HG03432 (cell line): ENCODE measurements at regions not wholly inside any gene's neighbourhood (a gene's known extent, or its start where the extent isn't known, plus 50 kb on each side); places are given as distances from the start of the nearest gene placed in this dataset.

ENCODE experiments used
- ATAC-seq: cut with Tn5 transposase; IDR thresholded peaks from one replicate; pipeline ENCODE4 v1.9.1; 2021; ENCODE audit warnings: mild to moderate bottlenecking, moderate library complexity; ENCODE audit not compliant: unreplicated experiment

DNA sequence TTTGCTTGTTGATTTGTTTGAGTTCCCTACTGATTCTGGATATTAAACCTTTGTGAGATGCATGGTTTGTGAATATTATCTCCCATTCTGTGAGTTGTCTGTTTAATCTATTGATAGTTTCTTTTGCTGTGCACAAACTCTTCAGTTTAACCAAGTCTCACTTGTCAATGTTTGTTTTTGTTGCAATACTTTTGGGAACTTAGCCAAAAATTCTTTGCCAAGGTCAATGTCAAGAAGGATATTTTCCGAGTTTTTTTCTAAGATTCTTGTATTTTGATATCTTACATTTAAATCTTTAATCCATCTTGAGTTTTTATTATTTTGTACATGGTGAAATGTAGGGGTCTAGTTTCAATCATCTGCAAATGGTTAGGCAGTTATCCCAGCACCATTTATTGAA is 1230.7 kb upstream of the NCAM2 start:
- ATAC-seq: no peak

DNA sequence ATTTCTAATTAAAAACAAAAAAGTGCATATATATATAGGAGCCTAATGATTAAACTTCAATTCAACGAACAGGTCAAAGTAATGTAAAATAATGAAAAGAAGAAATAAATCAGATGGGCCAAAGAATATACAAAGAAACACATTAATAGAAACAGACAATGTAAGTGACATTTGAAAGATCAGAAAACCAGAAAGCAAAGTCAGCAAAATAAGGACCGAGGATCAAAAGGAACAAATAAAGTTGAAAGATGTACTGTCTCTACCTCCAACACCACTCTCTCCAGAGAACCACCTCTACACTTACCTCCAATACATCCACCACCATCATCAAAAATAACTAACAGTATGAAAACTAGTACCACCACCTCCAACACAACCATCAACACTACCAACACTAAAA is 1226.3 kb upstream of the NCAM2 start:
- no peak for ATAC-seq

DNA sequence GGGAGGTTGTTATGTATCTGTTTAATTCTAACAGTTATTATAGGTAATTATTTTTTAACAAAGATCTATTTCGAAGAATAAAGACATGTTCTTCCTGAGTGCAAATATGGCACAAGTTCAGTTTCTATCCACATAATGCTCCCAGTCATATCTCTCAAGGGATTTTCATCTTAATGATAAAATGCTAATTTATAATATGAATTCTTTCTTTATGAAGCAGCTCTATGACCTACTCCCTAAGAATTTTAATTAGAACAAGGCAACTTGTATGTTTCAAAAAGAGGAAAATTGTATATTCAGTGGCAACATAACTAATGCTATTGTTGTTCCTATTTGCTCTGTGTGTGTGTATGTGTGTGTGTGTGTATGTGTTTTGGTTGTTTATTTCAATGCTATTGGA is 1222.1 kb upstream of the NCAM2 start:
- ATAC-seq: no peak

DNA sequence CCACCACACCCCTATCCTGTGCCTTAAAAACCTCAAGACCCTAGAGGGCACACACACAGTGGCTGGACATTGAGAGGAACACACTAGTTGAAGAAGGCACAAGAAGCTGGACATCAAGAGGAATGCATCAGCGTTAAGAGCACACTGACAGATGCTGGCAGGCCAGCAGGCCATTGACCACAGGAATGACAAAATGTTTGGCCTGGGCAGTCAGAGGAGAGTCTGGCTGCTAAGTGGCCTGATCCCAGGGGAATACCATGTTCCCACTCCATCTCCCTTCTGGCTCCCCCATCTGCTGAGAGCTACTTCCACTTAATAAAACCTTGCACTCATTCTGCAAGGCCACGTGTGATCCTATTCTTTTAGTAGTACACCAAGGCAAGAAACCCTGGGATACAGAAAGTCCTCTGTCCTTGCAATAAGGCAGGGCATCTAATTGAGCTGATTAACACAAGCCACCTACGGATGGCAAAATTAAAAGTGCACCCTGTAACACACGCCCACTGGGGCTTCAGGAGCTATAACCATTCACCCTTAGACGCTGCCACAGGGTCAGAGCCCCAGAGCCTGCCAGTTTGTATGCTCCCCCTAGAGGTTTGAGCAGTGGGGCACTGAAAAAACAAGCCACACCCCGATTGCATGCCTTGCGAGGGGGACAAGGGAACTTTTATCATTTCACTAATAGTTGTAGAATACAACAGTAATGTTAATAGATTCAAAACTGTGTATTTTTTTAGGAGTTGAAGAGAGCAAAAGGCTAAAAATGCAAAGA is 1216.1 kb upstream of the NCAM2 start:
- ATAC-seq: no peak

DNA sequence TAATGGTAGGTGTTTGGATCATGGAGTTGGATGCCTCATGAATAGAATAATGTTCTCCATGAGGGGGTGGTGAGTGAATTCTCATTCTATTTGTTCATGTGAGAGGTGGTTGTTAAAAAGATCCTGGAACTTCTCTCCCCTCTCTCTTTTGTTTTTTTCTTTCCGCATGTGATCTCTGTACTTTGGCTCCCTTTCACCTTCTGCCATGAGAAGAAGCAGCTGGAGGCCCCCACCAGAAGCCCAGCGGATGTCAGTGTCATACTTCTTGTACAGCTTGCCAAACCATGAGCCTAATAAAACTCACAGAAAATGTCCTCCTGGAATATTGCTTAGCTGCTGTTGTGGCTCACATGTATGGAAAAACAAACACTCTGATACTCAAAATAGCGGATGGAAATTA is 1212.3 kb upstream of the NCAM2 start:
- ATAC-seq: no peak

DNA sequence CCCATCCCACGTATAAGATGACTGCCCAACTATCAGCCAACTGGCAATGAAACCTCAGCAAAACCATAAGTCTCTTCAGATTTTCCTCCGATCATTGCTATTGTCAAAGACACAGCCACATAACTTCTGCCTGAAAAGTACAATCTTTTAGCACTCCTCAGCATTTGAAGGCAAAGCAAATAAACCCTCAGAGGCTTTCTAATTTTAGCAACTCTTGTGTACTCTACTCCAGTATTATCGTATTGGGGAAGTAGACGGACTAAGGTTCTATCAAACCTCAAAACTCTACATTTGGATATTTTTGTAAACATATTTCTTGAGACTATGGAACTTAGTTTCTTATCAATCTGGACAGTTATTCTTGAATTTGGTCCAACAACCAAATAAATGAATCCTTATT is 1206.2 kb upstream of the NCAM2 start:
- ATAC-seq: no peak

DNA sequence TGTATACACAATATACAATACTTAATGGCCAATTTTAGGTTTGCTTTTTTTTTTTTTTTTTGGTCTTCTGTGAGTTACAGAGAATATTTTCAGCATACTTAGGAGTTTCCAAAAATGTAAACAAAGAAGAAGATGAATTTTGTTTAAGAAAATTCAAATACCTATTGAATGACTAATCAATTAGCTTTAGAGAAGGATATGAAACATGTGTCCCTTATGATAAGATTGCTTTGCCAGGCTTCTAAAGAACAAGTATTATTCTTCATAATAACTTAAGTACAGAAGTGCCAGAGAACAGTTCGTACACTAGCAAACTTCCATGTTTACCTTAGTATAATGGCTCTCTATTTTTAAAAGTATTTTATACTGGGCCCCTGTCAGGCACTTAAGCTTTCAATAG is 1191.0 kb upstream of the NCAM2 start:
- ATAC-seq: no peak

DNA sequence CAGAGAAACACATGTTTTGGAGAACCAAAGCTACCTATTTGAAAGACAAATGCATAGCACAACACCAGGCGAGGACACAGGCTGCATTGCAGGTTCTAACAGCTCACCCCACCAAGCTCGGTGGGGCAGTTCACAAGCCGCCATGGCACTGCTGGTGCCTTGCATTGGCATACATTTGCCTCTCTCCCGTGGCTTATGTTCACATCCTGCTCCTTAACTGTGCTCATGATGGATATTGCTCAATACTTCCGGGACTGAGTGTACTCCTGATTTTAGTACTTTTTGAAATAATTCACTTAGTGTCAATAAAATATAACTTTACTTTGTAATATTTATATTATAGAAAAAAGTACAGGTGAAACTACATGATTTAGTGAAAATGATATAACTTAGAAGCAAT is 1187.4 kb upstream of the NCAM2 start:
- ATAC-seq: no peak

DNA sequence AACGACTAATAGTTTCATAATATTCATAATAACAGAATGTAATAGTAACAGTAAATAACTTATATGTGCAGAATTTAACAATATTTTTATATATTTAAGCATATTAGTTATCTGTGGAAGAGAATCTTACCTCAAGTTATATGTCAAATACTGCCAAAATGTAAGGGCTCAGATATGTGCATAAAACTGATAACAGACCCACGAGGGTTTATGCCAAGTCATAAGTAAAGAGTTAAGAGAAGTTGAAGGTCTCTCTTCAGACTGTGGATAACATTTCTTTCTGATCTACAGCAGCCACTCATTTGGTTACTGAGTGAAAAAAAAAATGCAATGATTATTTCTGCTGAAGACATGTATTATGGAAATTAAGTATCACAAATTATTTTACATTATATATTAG is 1167.8 kb upstream of the NCAM2 start:
- ATAC-seq: no peak

DNA sequence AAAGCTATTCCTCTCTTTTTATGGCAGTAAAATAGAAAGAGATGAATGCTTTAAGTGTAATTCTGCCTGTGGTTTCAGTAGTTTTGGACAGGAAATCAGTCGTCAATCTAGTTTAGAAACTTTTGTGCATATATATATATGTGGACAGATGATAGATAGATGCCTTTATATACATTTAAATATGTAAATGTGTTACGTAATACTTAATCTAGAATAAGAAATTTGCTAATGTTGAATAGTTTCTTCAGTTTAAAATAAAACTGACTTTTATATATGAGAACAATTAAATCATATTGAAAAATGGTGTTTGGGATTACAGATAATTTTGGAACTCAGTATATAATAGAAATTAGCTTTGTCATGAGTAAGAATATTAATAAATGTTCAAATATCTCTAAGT is 1165.7 kb upstream of the NCAM2 start:
- no peak for ATAC-seq

DNA sequence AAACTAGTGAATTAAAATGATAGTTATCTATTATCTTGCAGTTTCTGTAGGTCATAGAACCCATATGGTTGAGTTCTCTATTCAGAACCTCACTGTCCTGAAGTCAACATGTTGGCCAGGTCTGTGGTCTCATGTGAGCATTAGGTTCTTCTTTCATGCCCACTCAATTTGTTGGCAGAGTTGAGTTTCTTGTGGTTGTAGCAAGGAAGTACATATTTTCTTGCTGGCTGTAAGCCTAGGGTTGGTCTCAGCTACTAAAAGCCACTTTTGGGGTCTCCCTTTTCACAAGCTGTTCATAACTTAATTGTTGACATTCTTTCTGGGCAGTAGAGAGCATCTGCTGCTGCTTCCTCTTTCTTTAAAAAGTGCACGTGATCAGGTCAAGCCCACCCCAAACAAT is 1165.1 kb upstream of the NCAM2 start:
- ATAC-seq: no peak

DNA sequence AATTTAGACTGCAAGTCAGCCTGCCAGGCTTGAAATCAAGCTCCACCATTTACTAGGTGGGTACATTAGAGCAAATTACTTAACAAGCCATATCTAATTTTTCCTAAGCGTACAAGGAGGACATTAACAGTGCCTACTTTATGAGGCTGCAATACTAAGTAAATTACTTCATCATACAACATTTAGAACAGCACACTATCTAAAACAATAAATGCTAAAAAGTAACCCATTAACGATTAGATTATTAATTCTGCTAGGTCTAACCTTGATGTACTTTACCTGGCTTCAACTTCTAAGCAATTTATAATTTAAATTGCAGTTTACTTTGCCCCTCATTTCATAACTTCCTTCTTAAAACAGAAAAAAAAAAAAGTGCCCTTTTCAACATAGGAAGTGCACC is 1155.6 kb upstream of the NCAM2 start:
- ATAC-seq: no peak

DNA sequence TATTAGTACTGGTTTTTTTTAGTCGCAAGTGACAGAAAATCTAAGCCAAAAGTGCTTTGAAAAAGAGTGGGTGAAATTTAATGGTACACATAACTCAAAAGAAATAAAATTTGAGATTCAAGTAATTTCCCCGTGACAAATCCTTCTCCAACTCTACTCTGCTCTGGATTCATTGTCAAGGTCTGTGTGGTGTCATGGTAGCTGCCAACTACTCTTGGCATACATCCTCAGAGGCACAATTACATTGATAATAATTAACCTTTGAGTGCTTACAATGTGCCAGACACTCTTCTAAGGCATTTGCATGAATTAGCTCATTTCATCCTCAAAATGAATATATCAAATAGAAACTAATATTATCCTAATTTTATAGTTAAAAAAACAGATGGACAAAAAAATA is 1153.9 kb upstream of the NCAM2 start:
- no peak for ATAC-seq

DNA sequence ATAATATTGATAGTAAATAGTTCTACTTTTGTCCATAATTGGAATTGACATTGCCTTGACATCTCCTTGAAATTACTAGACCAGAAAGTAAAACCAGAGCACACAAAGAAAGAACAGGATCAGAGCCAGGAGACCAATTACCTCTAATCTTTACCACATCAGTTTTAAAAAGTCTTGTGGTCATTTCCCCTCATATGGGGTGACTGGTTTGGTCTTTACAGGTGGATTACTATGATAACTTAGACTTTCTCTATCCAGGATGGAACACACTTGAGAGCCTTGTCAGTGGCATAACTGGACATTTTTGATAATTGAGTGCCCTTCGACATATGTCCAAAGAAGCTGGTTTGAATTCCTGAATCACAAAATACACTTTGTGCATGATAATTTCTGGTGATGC is 1148.1 kb upstream of the NCAM2 start:
- ATAC-seq: no peak

DNA sequence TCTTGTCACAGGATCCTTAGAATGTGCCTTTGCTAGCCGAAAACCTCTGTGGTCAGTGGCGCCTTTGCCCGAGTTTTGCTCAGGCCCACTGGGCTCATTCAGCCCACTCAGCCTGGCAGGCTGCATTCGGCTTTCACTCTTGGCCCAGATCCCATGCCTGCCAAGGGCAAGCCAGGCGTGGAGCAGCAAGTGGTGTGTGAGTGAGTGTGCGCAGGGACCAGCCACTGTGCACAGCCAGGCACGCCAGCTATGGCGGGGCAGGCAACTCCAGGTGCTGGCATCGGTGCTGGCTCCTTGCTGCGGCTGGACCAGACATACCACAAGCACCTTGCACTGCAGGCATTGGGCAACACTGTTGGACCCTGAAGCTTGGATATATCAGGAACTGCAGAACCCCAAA is 1145.1 kb upstream of the NCAM2 start:
- no peak for ATAC-seq

DNA sequence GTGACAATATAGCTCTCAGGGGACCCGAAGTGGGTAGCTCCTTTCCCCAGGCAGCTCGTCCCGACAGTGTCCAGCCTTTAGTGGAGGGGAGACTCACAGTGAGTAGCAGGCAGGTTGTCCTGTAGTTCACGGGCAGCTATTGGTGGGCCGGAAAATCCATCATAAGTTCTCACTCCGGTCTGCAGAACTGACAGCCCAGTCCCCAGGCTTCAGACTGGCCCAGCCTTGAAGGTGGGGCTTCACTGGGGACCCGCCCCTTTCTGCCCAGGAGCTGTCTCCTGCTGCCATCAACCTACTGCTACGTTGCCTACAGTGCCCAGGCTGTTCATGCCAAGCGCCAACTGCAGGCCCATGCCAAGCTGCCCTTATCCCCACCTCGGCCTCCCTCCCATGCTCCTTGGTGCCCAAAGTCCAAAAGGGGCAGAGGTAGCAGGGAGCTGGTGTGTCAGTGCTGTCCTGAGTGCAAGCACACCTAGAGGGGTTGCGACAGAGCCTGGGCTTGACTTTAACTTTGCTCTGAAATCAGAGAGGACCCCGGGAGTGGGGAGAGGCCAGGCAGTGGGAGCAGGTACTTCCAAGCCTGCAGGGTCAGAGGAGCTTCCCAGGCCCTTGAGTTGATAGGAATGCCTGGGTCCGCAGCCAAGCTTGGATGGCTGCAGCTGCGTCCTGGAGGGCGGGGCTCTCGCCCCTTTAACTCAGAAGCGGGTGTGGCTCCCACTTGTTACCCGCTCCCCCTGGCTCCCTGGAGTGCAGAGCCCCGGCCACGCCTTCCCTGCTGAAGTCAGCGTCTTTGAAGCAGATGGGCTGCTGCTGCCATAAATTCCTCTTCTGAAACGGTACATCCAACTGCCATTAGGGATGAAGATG is 1144.3 kb upstream of the NCAM2 start:
- ATAC-seq: no peak

DNA sequence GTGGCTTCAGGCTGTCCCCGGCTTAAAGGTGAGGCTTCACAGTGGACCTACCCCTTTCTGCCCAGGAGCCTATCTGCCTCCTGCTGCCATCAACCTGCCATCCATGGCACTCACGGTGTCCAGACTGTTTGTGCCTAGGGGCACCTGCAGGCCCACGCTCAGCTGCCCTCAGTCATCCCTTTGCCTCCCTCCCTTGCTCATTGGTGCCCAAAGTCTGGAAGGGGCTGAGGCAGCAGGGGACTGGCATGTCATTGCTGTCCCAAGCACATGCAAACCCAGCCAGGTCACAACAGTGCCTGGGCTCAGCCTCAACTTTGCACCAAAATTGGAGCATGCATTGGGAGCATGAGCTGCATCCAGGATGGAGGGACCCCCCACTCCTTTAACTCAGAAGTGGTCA is 1142.7 kb upstream of the NCAM2 start:
- no peak for ATAC-seq

DNA sequence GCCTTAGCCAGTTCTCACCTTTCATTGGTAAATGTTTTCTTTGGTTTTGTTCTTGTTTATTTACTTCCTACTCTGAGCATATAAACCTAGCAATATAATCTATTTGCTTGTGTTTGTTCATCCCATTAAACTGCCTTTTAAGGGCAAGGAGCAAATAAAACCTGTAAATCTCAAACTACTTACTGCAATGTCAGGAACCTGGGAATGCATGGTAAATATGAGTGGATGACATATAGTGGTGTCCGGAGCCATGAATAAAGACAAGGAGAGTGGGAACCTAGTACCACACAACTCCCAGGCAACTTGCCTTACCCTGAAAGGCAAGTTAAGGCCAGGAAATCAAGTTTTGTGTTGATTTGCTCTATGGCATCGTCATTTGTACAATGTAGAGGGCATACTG is 1133.7 kb upstream of the NCAM2 start:
- ATAC-seq: no peak

DNA sequence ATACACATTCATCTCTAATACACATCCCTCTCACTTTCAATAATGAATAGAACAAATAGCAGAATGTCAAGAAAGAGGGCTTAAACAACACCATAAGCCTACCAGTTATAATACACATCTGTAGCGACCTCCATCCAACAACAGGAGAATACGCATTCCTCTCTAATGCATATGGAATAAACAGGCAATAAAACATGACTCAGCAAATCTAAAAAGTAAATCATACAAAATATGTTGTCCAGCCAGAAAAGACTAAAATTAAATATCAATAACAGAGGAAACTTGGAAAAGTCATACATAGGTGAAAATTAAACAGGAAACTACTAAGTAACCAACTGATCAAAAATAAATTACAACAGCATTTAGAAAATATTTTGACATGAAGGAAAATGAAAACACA is 1127.5 kb upstream of the NCAM2 start:
- ATAC-seq: no peak

DNA sequence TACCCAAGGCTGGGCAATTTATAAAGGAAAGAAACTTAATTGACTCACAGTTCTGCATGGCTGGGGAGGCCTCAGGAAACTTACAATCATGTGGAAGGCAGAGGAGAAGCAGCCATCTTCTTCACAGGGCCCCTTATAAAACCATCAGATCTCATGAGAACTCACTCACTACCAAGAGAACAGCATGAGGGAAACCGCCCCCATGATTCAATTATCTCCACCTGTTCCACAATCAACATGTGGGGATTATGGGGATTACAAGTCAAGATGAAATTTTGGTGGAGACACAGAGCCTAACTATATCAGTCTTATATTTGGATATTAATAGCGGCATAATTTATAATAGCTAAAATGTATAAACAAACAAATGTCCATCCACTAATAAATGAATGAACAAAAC is 1123.7 kb upstream of the NCAM2 start:
- no peak for ATAC-seq

DNA sequence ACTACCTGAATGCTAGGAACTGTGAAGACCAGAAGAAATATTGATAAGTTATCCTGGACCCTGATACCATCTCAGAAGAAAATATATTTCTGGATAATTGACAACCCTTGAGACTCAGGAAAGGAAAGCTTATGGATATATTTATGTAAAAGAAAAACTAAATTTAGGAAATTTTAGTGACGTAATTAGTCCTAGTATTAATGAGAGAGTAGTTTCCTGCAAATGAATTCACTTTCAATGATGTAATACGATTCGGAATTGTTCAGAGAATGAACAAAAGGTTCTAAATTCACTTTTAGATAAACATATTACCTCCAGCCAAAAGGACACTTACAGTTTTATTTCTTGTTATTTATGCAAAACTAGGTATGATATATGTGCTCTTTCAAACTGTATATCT is 1120.1 kb upstream of the NCAM2 start:
- ATAC-seq: no peak

DNA sequence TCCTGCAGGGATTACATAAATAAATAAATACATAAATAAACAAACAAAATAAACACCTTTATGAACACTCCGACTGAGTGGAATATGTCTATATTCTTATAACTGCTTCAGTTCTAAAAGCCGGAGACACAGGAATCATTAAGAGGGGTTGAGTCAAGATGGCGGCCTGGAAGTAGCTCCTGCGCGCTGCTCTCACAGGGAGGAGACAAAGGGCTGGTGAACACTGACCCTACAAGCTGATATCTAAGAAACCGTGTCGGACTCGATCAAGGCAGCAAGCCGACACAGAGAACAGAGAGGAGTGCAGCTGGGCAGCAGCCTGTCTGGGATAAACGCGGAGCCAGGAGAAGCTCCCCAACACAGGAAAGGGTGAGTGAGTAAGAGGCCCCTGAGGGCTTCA is 1098.6 kb upstream of the NCAM2 start:
- no peak for ATAC-seq
